Muscle layer of duodenum (tissue), 2 donors: ENCODE measurements at regions not wholly inside any gene's neighbourhood (a gene's known extent, or its start where the extent isn't known, plus 50 kb on each side); places are given as distances from the start of the nearest gene placed in this dataset.

Experiments used
- H3K27ac ChIP-seq: one replicate; pipeline ENCODE4 v1.7.0; 2013; ENCODE audit warnings: mild to moderate bottlenecking, low read length
- H3K27me3 ChIP-seq: one replicate; pipeline ENCODE4 v1.7.0; 2013; ENCODE audit warnings: low read depth, mild to moderate bottlenecking, control low read depth, low read length
- H3K36me3 ChIP-seq, 2 donors: one replicate each; pipeline ENCODE4 v1.7.0; 2013; ENCODE audit warnings: low read length in 2 of 2, control low read depth in 1 of 2, mild to moderate bottlenecking in 1 of 2; ENCODE audit not compliant: insufficient read depth in 2 of 2, control insufficient read depth in 1 of 2
- H3K4me1 ChIP-seq, 2 donors: one replicate each; pipeline ENCODE4 v1.7.0; 2013; ENCODE audit warnings: low read length in 2 of 2, mild to moderate bottlenecking in 2 of 2, control low read depth in 1 of 2, moderate library complexity in 1 of 2; ENCODE audit not compliant: insufficient read depth in 2 of 2, control insufficient read depth in 1 of 2
- H3K4me3 ChIP-seq, 2 donors: one replicate each; pipeline ENCODE4 v1.7.0; 2013; ENCODE audit warnings: low read length in 2 of 2, low read depth in 1 of 2, mild to moderate bottlenecking in 1 of 2
- H3K9me3 ChIP-seq, 2 donors: one replicate each; pipeline ENCODE4 v1.7.0; 2013; ENCODE audit warnings: low read length in 2 of 2, control low read depth in 1 of 2, mild to moderate bottlenecking in 1 of 2; ENCODE audit not compliant: control insufficient read depth in 1 of 2
- donor health status: healthy.

DNA sequence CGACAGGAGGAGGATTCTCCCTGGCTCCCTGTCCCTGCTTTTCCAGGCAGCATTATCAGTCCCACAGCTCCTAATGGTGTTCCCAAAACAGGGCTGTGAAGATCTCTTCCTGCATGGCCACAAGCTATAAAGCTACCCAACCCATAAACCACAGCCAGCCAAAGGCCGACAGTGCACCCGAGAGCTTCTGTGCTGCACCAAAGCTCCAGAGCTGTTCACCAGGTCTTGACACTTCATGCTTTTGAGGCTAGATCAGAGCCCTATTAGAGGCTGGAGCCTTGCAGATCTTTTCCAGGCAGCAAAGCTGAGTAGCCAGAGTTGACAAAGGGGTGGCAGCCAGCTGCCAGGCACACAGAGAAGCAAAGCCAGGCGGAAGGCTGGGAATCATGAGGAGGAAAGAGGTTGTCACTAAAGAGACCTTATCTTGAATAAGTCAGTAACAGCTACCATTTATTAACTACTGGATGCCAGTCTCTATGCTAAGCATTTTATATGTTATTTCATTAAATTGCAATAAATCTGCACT is 180.4 kb downstream of the KATNAL1 start:
- H3K27me3 ChIP-seq: no peaks in the 10 kb centered on the region
- no peaks in the 10 kb centered on the region for H3K9me3 ChIP-seq
- no peak overlapping the region for H3K4me3 ChIP-seq
- H3K27ac ChIP-seq: no peak overlapping the region
- H3K36me3 ChIP-seq: no peaks in the 10 kb centered on the region
- H3K4me1 ChIP-seq: peaks cover 0 to 6% of the 10 kb centered on the region in 2 donors

DNA sequence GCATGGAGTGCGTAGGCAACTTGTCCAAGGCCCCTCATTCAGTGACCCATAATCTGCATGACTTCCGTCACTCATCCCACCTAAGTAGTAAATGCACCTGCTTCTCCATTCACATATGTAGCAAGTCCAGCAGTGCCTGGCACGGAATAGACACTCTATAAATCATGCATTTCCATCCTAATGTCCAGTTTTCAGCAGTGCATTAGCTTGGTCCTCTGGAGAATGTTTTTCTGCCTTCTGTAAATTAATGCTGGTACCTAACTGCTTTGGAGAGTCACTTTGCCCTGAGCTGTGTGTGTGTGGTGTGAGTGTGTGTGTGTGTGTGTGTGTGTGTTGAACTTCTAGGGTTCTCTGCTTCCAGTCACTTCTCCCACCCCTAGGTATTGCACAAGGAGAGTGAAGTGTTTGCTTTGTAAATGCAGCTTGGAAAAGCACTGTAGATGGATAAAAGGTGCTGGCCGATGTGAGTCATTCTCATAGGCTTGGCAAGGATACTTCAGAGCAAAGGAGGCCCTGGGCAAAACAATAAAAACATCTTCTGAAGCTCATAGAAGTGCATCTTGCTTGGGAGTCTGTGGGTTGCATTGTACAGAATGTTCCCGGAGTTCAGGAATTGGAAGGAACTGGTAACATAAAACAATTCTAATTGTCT is 181.8 kb downstream of the KATNAL1 start:
- no peak overlapping the region for H3K27ac ChIP-seq
- no peaks in the 10 kb centered on the region for H3K9me3 ChIP-seq
- no peaks in the 10 kb centered on the region for H3K36me3 ChIP-seq
- H3K27me3 ChIP-seq: no peaks in the 10 kb centered on the region
- no peak overlapping the region for H3K4me3 ChIP-seq
- H3K4me1 ChIP-seq: peaks cover 0 to 6% of the 10 kb centered on the region in 2 donors

- H3K27ac ChIP-seq: no peak overlapping the region
- no peaks in the 10 kb centered on the region for H3K36me3 ChIP-seq
- peaks cover 0 to 11% of the 10 kb centered on the region in 2 donors for H3K4me1 ChIP-seq
- H3K27me3 ChIP-seq: peaks cover 7% of the 10 kb centered on the region
- no peak overlapping the region for H3K4me3 ChIP-seq
- no peaks in the 10 kb centered on the region for H3K9me3 ChIP-seq
Measured at GRCh38 chr13:30124131-30124768, 183.1 kb downstream of the KATNAL1 start.

DNA sequence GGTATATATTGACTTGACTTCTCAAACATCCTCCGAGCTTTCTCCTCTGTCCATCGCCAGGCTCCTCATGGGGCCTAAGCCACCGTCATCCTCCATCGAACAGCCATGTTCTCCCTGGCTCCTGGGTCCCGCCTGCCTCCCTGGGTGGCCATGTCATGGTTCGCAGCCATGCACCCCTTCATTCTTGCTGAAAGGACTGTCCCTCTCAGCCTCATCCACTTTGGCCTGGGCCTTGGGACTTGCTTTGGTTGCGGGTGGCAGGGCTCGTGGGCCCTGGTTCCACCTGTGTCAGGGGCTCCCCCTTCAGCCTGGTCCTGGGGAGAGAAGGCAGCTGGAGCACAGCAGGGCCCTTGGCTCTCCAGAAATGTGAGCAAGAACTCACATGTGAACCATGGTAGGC is 183.8 kb downstream of the KATNAL1 start:
- no peak overlapping the region for H3K27ac ChIP-seq
- H3K27me3 ChIP-seq: peaks cover 9% of the 10 kb centered on the region
- H3K4me1 ChIP-seq: peaks cover 0 to 11% of the 10 kb centered on the region in 2 donors
- no peak overlapping the region for H3K4me3 ChIP-seq
- no peaks in the 10 kb centered on the region for H3K9me3 ChIP-seq
- no peaks in the 10 kb centered on the region for H3K36me3 ChIP-seq

GRCh38 chr13:30121666-30122065 is 185.7 kb downstream of the KATNAL1 start:
- Histone ChIP-seq H3K9me3 (no peaks in the 10 kb centered on the region), H3K27ac (no peak overlapping the region), H3K27me3 (peaks cover 9% of the 10 kb centered on the region), H3K4me3 (no peak overlapping the region), H3K4me1 (peaks cover 0 to 11% of the 10 kb centered on the region in 2 donors), H3K36me3 (no peaks in the 10 kb centered on the region)

DNA sequence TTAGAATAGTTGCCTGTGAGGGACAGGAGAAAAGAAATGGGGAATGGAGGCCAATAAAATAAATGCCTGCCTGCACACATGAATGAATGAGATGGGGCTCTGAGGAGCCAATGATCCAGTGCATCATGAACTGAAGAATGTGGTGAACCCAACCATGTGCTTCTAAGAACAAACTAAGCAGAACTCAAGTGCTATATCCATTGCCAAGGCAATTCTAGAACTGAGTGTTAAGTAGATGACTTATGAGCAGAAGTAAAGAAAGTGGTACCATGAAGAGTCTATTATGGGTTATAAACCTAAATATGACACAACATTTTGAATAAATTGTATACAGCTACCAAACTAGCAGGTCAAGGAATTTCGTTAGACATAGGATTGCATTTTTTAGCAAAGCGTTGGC is 186.1 kb downstream of the KATNAL1 start:
- Histone ChIP-seq H3K36me3 (no peaks in the 10 kb centered on the region), H3K9me3 (no peaks in the 10 kb centered on the region), H3K4me3 (no peak overlapping the region), H3K4me1 (peaks cover 0 to 11% of the 10 kb centered on the region in 2 donors), H3K27me3 (peaks cover 9% of the 10 kb centered on the region), H3K27ac (no peak overlapping the region)

GRCh38 chr13:30120133-30120822 is 187.1 kb downstream of the KATNAL1 start:
- Histone ChIP-seq H3K36me3 (no peaks in the 10 kb centered on the region), H3K27ac (no peak overlapping the region), H3K27me3 (peaks cover 9% of the 10 kb centered on the region), H3K4me3 (no peak overlapping the region), H3K4me1 (peaks cover under 1 to 13% of the 10 kb centered on the region in 2 donors), H3K9me3 (no peaks in the 10 kb centered on the region)

- no peak overlapping the region for H3K27ac ChIP-seq
- H3K4me3 ChIP-seq: no peak overlapping the region
- peaks cover 3 to 13% of the 10 kb centered on the region in 2 donors for H3K4me1 ChIP-seq
- peaks cover 9% of the 10 kb centered on the region for H3K27me3 ChIP-seq
- no peaks in the 10 kb centered on the region for H3K36me3 ChIP-seq
- H3K9me3 ChIP-seq: no peaks in the 10 kb centered on the region
Measured at GRCh38 chr13:30119476-30119875, 187.9 kb downstream of the KATNAL1 start.

DNA sequence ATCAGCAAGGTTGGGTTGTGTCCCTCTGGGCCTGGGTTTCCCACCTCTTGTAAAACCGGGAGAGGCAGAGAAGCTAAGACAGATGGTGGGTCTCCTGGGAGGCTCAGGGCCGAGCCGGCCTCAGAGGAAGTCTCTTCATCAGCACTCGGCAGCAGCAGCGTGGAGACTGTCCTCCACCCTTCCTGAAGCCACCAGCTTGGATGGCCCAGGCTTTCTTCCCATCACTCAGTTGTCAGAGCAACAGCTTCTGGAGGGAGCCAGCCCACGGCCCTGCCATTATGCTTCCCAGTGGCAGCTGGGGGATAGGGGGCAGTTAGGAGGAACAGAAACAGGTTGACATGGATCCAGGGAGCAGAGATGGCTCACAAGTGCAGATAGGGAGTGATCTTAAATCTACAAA is 191.0 kb downstream of the KATNAL1 start:
- H3K4me1 ChIP-seq: peaks cover 6 to 30% of the 10 kb centered on the region in 2 donors
- no peaks in the 10 kb centered on the region for H3K36me3 ChIP-seq
- no peak overlapping the region for H3K27ac ChIP-seq

DNA sequence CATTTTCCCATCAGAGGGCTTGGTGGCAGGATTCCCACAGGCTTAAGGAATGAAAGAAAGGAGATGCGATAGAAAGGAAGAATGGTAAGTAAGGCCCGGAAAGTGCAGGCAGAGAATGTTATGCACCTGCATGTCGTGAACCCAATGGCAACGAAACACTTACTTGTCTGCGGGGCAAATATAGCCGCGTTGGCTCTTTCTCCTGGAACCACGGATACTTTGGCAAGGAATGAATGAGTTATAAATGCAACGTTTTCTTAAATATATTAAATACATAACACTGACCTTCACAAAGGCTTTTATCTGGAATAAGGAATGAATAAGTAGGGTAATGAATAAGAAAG is 192.1 kb downstream of the KATNAL1 start:
- peaks cover 6 to 30% of the 10 kb centered on the region in 2 donors for H3K4me1 ChIP-seq
- no peak overlapping the region for H3K27ac ChIP-seq
- no peaks in the 10 kb centered on the region for H3K36me3 ChIP-seq
- peak overlapping the region; percentile 63 for H3K4me3 ChIP-seq
- peaks cover 9% of the 10 kb centered on the region for H3K27me3 ChIP-seq
- H3K9me3 ChIP-seq: no peaks in the 10 kb centered on the region

More for the DNA sequence above, 191.0 kb downstream of the KATNAL1 start:
- H3K27me3 ChIP-seq: peaks cover 9% of the 10 kb centered on the region
- no peak overlapping the region for H3K4me3 ChIP-seq
- H3K9me3 ChIP-seq: no peaks in the 10 kb centered on the region

DNA sequence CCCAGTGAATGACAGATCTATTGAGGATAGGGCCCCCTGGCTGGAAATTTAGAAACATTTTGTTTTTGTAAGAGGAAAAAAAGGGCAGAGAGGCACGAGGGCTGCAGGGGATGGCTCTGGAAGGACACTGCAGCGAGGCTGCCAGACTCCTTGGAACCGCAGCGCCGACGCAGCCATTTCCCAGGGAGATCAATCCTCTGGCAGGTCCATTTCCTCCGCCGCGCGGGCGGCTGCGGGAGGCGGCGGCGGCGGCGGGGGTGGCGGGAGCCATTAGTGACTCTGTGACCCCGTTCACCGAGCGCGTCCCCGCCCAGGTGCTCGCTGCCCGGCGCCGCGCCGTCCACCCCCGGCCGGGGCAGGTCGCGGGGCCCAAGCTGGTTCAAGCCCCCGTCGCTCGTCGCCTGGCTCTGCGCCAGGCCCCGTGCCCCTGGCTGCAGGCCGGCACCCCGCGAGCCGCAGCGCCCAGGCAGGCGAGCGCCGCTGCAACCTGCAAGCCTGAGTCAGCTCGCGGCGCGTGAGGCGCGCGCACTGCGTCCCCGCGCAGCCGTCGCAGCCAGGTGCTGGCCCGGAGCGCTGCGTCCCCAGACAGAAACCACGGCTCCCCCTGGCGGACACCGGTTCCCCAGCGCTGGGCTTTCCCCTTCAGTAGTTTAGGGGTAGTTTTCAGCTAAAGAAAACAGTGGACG is 192.6 kb downstream of the KATNAL1 start:
- Histone ChIP-seq H3K27me3 (peaks cover 7% of the 10 kb centered on the region), H3K36me3 (no peaks in the 10 kb centered on the region), H3K27ac (peak overlapping the region; percentile 70), H3K4me1 (peaks cover 6 to 26% of the 10 kb centered on the region in 2 donors), H3K9me3 (no peaks in the 10 kb centered on the region), H3K4me3 (peak overlapping the region; percentile 63)
